Vagina (tissue), 2 donors: ENCODE measurements at regions not wholly inside any gene's neighbourhood (a gene's known extent, or its start where the extent isn't known, plus 50 kb on each side); places are given as distances from the start of the nearest gene placed in this dataset.
"Not testable (repeated sequence)": the region's sequence is repeated elsewhere in the genome, so short reads cannot be mapped to it uniquely, and the experiment has no call there.

Source experiments
- DNase-seq, 2 donors: peaks; one replicate each; pipeline ENCODE4 v3.0.0-alpha.2; 2017; ENCODE audit errors: extremely low spot score in 2 of 2
- H3K27ac ChIP-seq: fragments of 200-600 bp; sonication (generic); one replicate; pipeline ENCODE4 v1.5.1; 2019
- H3K27me3 ChIP-seq: fragments of 200-600 bp; sonication (generic); one replicate; pipeline ENCODE4 v1.5.1; 2019
- H3K36me3 ChIP-seq, 2 donors: fragments of 200-600 bp; sonication (generic); one replicate each; pipeline ENCODE4 v1.5.1; 2017 to 2019
- H3K4me1 ChIP-seq: fragments of 200-600 bp; sonication (generic); one replicate; pipeline ENCODE4 v1.5.1; 2019
- H3K4me3 ChIP-seq, 2 donors: fragments of 200-600 bp; sonication (generic); 1 replicate in 1 of 2; 2 replicates in 1 of 2; pipeline ENCODE4 v1.5.1; 2016 to 2019
- H3K9me3 ChIP-seq: fragments of 200-600 bp; sonication (generic); one replicate; pipeline ENCODE4 v1.5.1; 2019
- CTCF ChIP-seq, 3 experiments: fragments of 450-650 bp in 2 of 3; fragments of 200-600 bp in 1 of 3; sonication (generic) in 1 of 3; IDR thresholded peaks; one replicate each; pipeline ENCODE4 v1.5.1; 2017 to 2019; ENCODE audit warnings: antibody characterized with exemption in 3 of 3, mild to moderate bottlenecking in 2 of 3, moderate library complexity in 2 of 3
- POLR2A ChIP-seq, 2 donors: fragments of 450-650 bp; IDR thresholded peaks; one replicate each; pipeline ENCODE4 v1.6.1; 2017; ENCODE audit warnings: antibody characterized with exemption in 2 of 2, mild to moderate bottlenecking in 2 of 2, moderate library complexity in 2 of 2
- POLR2AphosphoS5 ChIP-seq, 2 donors: sonication (generic); formaldehyde crosslinking; IDR thresholded peaks; one replicate each; pipeline ENCODE4 v1.9.0; 2017; ENCODE audit warnings: antibody characterized with exemption in 2 of 2, mild to moderate bottlenecking in 2 of 2, low read depth in 1 of 2; ENCODE audit not compliant: insufficient read depth in 1 of 2
- intact Hi-C: fragments of 100-400 bp; cut with DNase I; formaldehyde crosslinking; loops from one replicate; pipeline ENCODE4 v1.15.1; 2023

GRCh38 chr4:134862116-134862515 is 660.5 kb upstream of the PABPC4L start:
- Histone ChIP-seq H3K27me3 (no peaks in the 10 kb centered on the region), H3K4me3 (no peak overlapping the region), H3K27ac (no peak overlapping the region), H3K36me3 (no peaks in the 10 kb centered on the region), H3K4me1 (no peaks in the 10 kb centered on the region), H3K9me3 (no peaks in the 10 kb centered on the region)
- no peak for DNase-seq
- TF ChIP-seq CTCF (IDR thresholded peaks at IDR 0.05) (no peak), POLR2A (IDR thresholded peaks at IDR 0.05) (no peak), POLR2AphosphoS5 (IDR thresholded peaks at IDR 0.05; ENCODE audit: insufficient read depth in 1 of 2, low read depth in 1 of 2) (no peak)
- intact Hi-C loops: no loop called here

DNA sequence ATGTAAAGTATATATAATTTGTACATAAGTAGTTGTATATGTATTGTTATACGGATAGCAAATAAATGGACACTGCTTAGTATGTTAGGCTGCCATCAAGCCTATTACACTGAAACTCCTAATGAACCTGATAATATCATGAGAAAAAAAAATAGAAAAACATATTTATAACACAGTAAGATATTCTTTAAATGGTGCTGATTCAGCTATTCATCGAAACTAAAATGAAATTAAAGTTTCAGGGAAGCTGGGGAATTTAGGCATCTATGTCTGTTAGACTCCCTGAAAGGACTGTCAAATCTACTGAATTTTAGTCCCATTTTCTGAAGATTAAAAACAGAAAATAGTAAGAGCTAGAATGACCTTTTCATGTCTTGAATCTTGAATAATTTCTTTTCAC is 647.1 kb upstream of the PABPC4L start:
- no peaks in the 10 kb centered on the region for H3K27me3 ChIP-seq
- intact Hi-C loops: no loop called here

GRCh38 chr4:134830741-134831140 is 629.2 kb upstream of the PABPC4L start:
- H3K36me3 ChIP-seq, H3K27me3 ChIP-seq, intact Hi-C loops: not testable (repeated sequence)

More for the DNA sequence above, 647.1 kb upstream of the PABPC4L start:
- no peak for DNase-seq
- H3K36me3 ChIP-seq: no peaks in the 10 kb centered on the region
- TF ChIP-seq CTCF (IDR thresholded peaks at IDR 0.05) (no peak), POLR2A (IDR thresholded peaks at IDR 0.05) (no peak), POLR2AphosphoS5 (IDR thresholded peaks at IDR 0.05; ENCODE audit: insufficient read depth in 1 of 2, low read depth in 1 of 2) (no peak)
- H3K4me3 ChIP-seq: no peak overlapping the region
- no peaks in the 10 kb centered on the region for H3K9me3 ChIP-seq
- no peak overlapping the region for H3K27ac ChIP-seq
- no peaks in the 10 kb centered on the region for H3K4me1 ChIP-seq

DNA sequence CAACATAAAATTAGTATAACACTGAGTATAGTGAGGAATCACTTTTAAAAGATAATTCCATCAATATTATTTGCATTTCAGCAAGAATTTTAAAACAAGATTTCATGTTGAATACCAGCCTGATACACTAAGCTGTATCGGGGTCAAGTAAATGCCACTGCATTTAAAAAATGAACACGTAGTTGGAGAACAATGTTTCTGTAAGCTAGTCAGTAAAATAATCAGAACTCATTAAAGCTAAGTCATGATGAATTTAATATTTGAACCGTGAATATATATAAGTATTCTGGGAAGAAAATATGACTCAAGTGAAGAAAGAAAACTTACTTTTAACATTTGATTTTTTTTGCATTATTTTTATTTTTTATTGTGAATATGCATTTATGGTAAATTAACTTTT is 611.0 kb upstream of the PABPC4L start:
- H3K4me1 ChIP-seq: no peaks in the 10 kb centered on the region
- DNase-seq: no peak
- H3K27ac ChIP-seq: no peak overlapping the region
- intact Hi-C loops: no loop called here
- no peaks in the 10 kb centered on the region for H3K27me3 ChIP-seq
- H3K4me3 ChIP-seq: no peak overlapping the region
- no peaks in the 10 kb centered on the region for H3K36me3 ChIP-seq
- H3K9me3 ChIP-seq: no peaks in the 10 kb centered on the region
- TF ChIP-seq POLR2AphosphoS5 (IDR thresholded peaks at IDR 0.05; ENCODE audit: insufficient read depth in 1 of 2, low read depth in 1 of 2) (no peak), CTCF (IDR thresholded peaks at IDR 0.05) (no peak), POLR2A (IDR thresholded peaks at IDR 0.05) (no peak)

More at GRCh38 chr4:134830741-134831140, 629.2 kb upstream of the PABPC4L start:
- H3K4me1 ChIP-seq, H3K9me3 ChIP-seq, H3K27ac ChIP-seq, DNase-seq, H3K4me3 ChIP-seq: not testable (repeated sequence)

- no peak for DNase-seq
- intact Hi-C loops: no loop called here
- TF ChIP-seq CTCF (IDR thresholded peaks at IDR 0.05) (no peak), POLR2A (IDR thresholded peaks at IDR 0.05) (no peak), POLR2AphosphoS5 (IDR thresholded peaks at IDR 0.05; ENCODE audit: insufficient read depth in 1 of 2, low read depth in 1 of 2) (no peak)
- Histone ChIP-seq H3K4me3 (no peak overlapping the region), H3K4me1 (no peaks in the 10 kb centered on the region), H3K27me3 (no peaks in the 10 kb centered on the region), H3K27ac (no peak overlapping the region), H3K36me3 (no peaks in the 10 kb centered on the region), H3K9me3 (no peaks in the 10 kb centered on the region)
These were observed 605.7 kb upstream of the PABPC4L start for GRCh38 chr4:134807231-134807745.
